HG02610 (cell line): ENCODE measurements at regions not wholly inside any gene's neighbourhood (a gene's known extent, or its start where the extent isn't known, plus 50 kb on each side); places are given as distances from the start of the nearest gene placed in this dataset.

Source experiments
- ATAC-seq: cut with Tn5 transposase; IDR thresholded peaks from one replicate; pipeline ENCODE4 v1.9.1; 2021; ENCODE audit warnings: mild to moderate bottlenecking, moderate library complexity; ENCODE audit not compliant: unreplicated experiment

GRCh38 chr4:175427751-175428150, 384.3 kb downstream of the GPM6A start:
- no peak for ATAC-seq

GRCh38 chr4:175431694-175432093, 380.4 kb downstream of the GPM6A start:
- ATAC-seq, result no peak

GRCh38 chr4:175435381-175435783, 376.7 kb downstream of the GPM6A start:
- ATAC-seq, result no peak

GRCh38 chr4:175436196-175436595, 375.9 kb downstream of the GPM6A start:
- ATAC-seq, result no peak

DNA sequence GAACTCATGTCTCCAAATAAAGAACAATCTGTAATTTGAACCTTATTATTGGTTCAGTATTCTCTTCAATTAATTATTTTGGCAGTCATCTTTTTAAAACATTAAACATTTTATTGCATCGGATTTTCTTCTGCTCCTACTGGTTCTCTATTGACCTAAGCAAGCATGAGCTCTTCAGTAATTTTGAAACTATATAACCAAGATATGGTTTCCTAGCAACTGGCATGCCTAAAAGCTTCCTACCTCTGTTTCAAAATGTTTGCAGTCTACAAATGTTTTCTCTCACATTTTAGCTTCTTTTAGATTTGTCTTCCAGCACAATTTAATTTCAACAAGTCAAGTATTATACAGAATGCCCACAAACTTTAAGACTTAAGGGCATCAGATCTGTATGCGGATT, 371.3 kb downstream of the GPM6A start:
- ATAC-seq, result no peak

DNA sequence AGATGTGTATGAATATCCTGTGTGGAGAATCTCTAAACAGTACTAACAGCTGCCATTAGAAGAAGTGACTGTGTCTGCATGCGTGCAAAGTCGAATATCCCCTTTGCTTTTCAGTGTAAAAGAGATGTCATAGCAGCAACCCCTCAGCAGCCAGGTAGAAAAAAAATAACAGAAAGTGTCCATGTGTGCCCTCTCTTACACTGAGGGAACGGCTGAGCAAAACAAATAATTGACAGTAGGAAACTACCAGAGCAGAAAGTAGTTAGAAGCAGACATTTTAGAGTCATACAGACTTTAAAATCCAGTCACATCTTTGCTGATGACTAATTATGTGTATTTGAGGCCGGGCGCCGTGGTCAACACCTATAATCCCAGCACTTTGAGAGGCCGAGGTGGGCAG, 370.8 kb downstream of the GPM6A start:
- ATAC-seq, result no peak

GRCh38 chr4:175443547-175443946, 368.5 kb downstream of the GPM6A start:
- ATAC-seq, result no peak

GRCh38 chr4:175444512-175444911, 367.6 kb downstream of the GPM6A start:
- no peak for ATAC-seq

DNA sequence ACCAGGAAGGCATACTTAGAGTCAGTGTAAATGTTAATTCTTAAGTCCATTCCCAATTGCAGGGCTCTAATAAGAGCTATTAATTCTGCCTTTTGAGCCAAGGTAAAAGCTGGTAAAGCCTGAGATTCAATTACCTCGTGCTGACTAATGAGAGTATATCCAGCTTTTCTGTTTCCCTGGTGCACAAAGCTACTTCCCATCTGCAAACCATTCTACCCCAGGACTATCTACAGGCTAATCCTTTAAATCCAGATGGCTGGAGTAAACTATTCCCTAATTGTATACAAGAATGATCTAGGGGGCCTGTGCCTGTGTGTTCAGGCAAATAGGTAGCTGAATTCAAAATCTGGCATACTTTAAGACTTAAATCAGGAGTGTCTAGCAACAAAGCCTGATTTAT, 365.0 kb downstream of the GPM6A start:
- ATAC-seq, result no peak

GRCh38 chr4:175450446-175450845, 361.6 kb downstream of the GPM6A start:
- no peak for ATAC-seq

- no peak for ATAC-seq
These were observed 360.7 kb downstream of the GPM6A start for GRCh38 chr4:175451238-175451965.

GRCh38 chr4:175453456-175453855, 358.6 kb downstream of the GPM6A start:
- ATAC-seq, result no peak

DNA sequence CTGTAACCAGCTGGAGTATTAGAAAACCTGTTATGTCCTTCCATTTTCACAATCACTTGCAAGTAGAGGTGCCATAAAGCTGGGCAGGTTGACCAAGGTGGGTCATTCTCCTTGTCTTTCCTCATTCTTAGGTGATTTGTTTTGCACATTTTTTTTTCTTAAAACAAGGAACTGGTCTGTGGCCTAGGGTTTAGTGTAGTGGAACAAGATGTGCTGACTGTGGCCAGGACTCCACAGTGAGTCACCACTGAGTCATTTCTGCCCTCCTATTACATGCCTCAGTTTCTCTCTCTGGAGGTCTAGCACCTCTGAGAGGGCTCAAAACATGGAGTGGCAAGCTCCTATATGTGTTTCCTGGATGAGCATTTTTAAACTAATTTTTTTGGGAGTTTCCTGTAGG, 355.9 kb downstream of the GPM6A start:
- ATAC-seq, result no peak

- no peak for ATAC-seq
These were observed 354.1 kb downstream of the GPM6A start for GRCh38 chr4:175457956-175458355.

GRCh38 chr4:175459571-175459970, 352.5 kb downstream of the GPM6A start:
- ATAC-seq, result no peak

GRCh38 chr4:175460414-175460813, 351.6 kb downstream of the GPM6A start:
- ATAC-seq, result no peak

- no peak for ATAC-seq
These were observed 342.6 kb downstream of the GPM6A start for GRCh38 chr4:175469514-175469913.

DNA sequence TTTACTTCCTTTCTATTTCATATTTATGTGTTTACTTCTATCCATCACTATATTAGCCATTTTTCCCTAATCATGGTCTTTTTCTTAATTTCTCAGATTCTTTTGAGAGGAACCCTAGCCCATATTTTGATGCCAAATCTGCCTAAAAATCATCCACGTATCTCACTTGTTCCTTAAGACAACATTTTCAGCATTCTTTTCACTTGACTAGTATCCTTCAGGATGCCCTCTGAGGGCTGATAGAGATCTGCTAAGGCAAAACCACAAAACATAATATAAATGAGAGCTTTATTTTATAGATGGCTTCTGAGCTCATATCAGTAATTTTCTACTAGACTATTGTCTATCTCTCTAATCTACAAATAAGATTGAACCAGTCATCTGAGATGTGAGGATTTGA, 341.9 kb downstream of the GPM6A start:
- no peak for ATAC-seq

DNA sequence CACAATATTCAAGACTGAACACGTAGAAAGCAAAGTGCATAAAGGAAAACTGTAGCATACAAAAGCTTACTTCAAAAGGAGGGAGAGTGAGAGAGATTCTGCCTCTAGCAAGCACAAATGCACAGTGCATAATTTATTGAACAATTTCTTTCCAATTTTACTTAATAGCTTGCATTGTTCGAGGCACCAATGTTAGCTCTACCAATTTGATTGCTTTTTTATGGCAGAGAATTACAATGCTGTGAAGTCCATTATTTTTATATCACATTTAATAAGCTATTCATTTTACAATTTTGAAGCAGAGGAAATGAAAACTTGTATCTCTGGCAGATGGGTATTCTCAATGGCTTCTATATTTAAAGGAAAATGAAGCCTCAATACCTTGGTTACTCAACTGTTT, 331.7 kb downstream of the GPM6A start:
- no peak for ATAC-seq

DNA sequence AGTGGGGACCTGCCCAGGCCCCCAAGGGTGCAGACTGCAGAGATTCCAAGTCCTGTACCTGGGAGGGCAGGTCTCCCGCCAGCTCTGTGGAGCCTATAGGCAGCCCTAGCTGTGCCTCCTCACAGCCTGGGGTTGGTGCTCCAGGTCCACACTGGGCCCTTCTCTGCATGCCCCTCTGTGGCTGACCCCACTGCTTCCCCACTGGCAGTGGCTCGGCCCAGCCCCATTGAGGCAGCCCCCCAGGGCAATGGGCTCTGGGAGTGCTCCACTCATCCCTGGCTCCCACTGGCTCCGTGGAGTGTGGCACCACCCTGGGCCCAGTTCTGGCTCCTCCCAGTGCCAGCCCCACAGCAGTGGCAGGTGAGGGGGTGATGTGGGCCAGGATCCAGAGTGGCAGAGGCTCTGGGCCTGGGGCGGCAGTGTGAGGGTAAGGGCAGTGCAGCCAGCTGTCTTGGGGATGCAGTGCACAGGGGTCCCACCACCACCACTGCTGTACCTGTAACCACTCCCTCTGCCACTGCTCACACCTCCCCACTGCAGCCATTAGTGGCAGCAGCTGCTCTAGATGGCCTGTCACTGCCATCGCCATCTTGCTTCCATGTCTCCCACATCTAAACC, 312.2 kb downstream of the GPM6A start:
- no peak for ATAC-seq

- no peak for ATAC-seq
These were observed 307.7 kb downstream of the GPM6A start for GRCh38 chr4:175504318-175504717.

DNA sequence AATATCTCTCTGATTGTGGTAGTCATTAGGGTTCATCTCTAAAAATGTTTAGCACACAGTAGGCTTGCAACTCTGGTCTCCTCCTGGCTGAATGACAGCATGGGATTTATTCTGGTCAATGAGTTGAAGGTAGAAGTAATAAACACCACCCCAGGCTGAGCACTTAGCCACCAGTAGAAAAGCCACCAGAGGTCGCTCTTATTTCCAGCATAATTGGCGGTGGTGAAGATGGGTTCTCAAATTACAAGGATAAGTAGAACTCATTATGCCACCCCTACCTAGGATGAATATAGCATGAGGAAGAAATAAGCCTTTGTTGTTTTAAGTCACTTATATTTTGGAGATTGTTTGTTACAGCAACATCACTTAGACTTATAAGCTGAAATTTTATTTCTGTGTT, 302.7 kb downstream of the GPM6A start:
- no peak for ATAC-seq

GRCh38 chr4:175511861-175512260, 300.2 kb downstream of the GPM6A start:
- no peak for ATAC-seq
